Liver (tissue), 3 donors: ENCODE measurements at regions not wholly inside any gene's neighbourhood (a gene's known extent, or its start where the extent isn't known, plus 50 kb on each side); places are given as distances from the start of the nearest gene placed in this dataset.

Experiments
- CTCF ChIP-seq: fragments of 150-350 bp; IDR thresholded peaks from 2 replicates; pipeline ENCODE4 v1.5.1; 2017; ENCODE audit warnings: improper control_type of control experiment, low read depth, low read length; ENCODE audit not compliant: missing input control
- GABPA ChIP-seq, 2 donors: IDR thresholded peaks in 1 of 2; conservative IDR thresholded peaks in 1 of 2; 2 replicates each; pipeline ENCODE4 v1.6.1; 2016; ENCODE audit warnings: antibody characterized with exemption in 2 of 2, mild to moderate bottlenecking in 1 of 2, moderate library complexity in 1 of 2
- YY1 ChIP-seq: IDR thresholded peaks from 2 replicates; pipeline ENCODE4 v1.6.1; 2016; ENCODE audit warnings: antibody characterized with exemption, mild to moderate bottlenecking
- donor health status: healthy.
- donor health status: healthy.

- TF ChIP-seq CTCF, result no peak
- TF ChIP-seq GABPA (IDR thresholded peaks at IDR 0.05 in 1 of 2, conservative IDR thresholded peaks at IDR 0.05 in 1 of 2), result no peak
- no peak for TF ChIP-seq YY1
These were observed 471.5 kb upstream of the C16orf82 start for GRCh38 chr16:26595199-26595598.
